SK-N-DZ (cell line): ENCODE measurements at regions not wholly inside any gene's neighbourhood (a gene's known extent, or its start where the extent isn't known, plus 50 kb on each side); places are given as distances from the start of the nearest gene placed in this dataset.

Experiments
- DNase-seq: peaks from one replicate; pipeline ENCODE4 v3.0.0-alpha.2; 2015; ENCODE audit warnings: low spot score

- DNase-seq = no peak
Observed at GRCh38 chr3:78143000-78143399, 1103.1 kb downstream of the ROBO2 start.

DNA sequence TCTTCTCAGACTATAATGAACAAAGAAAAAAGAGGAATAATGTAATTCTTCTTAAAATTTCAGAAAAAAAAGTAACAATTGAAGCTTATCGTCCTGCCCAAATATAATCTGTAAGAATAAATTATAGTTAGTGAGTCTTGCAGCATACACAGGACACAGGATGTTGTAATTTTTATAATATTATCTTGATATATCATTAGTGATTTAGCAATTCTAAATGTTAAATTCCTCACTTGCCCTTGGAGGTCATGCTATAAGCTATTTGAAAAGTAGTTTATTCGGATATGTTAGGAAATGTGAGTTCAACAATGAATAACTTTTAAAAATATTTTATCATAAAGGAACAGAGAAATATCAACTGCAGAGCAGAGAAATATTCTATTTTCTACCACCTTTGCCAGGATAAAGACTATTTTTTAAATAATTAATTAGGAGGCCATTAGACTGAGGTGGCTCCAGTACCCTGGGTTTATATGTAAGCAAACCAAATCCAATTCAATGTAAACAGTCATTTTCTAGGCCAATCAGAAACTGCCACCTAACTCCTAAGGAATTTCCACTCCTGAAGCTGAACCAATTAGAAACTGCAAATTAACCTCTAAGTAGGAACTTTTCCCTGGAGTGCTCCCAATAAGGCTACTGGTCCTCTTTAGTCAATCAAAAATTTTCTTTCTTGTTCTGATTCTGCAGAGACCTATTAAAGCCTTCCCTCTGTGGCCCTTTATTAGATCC is 1109.3 kb downstream of the ROBO2 start:
- DNase-seq = no peak

DNA sequence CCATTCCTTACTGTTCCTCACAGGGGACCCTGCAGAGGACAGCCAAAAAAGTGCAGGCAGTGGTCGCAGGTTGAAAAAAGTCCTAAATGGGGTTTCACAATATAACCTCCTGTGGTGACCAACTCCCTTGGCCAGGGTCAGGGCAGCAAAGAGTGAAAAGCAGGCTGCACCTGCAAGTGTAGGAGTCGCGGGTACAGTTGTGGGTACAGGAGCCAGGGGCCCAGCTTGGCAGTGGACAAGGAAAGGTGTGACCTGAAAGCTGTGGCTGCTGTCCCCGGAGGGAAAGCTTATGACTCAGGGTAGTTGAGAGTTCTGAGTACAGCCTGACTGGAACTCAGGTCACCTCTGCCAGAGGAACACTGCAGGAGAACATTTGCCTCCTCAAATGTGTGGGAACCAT is 1114.1 kb downstream of the ROBO2 start:
- DNase-seq = no peak

- DNase-seq = no peak
Observed at GRCh38 chr3:78154521-78155186, 1114.8 kb downstream of the ROBO2 start.

- DNase-seq = no peak
Observed at GRCh38 chr3:78161736-78162135, 1121.8 kb downstream of the ROBO2 start.

DNA sequence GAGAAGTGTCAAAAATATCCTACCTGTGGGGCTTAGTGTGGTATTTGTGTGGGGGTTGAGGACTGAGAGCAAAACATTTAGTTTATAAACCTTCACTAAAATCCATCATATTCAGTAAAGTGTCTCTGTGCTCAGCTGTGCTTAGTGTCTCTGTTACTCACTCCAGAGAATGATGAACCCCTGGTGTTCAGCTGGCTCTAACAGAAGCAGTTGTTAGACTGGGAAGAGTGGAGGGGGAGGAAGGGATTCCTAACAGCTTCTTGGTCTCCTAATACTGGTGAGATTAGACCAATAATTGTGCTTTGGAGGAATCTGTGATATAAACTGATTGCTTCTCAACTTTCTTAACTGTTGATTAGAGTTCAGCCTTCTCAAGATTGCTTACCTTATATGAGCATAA is 1123.5 kb downstream of the ROBO2 start:
- no peak for DNase-seq

DNA sequence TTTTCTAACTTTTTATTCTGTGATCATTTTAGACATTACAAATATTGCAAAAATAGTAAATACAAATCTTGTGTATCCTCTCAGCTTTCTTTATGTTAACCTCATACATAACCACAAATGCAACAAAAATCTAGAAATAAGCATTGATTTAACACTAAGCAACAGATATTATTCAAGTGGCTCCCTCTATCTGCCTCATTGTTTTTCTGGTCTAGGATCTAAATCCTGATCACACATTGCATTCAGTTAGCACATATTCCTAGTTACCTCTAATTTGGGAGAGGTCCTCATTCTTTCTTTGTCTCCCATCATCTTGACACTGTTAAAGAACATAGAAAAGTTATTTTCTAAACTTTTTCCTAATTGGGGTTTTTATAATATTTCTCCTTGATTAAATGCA is 1126.0 kb downstream of the ROBO2 start:
- no peak for DNase-seq

GRCh38 chr3:78174821-78175220 is 1134.9 kb downstream of the ROBO2 start:
- DNase-seq = no peak

DNA sequence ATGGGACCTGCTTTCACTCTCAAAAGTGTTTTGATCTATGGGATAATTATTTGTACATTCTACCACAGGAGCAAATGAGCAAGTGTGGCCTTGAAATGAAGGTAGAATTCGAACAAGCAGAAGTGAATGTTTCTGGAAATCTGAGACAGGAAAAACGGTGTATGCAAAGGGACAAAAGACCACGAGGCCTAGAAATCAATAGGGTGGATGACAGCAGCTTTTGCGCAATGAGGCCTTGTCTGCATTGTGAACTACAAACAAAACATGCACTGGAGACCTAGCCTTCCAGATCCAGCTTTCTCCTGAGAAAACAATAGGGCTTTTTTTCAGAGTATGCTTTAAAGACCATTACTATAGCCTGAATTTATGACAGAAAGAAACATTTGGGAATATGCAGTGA is 1137.0 kb downstream of the ROBO2 start:
- no peak for DNase-seq

DNA sequence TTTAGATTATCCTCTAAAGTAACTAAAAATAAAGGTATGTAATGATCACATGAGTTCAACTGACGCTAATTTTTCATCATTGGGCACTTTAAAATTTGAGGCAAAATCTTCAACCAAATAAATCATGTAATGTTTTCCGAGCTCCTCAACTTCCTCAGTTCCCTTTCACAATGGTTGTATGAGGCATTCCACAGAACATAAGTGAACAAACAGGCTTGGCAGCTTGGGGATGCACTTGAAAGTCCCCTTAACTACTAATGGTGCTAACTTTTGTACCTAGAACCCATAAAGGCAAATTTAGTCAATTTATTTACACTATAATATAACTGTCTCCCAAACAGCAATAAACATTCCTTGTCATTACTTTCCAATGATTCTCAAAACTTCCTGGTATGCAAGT is 1137.9 kb downstream of the ROBO2 start:
- no peak for DNase-seq

GRCh38 chr3:78178209-78178608 is 1138.3 kb downstream of the ROBO2 start:
- DNase-seq = no peak

GRCh38 chr3:78178740-78179363 is 1139.0 kb downstream of the ROBO2 start:
- no peak for DNase-seq

GRCh38 chr3:78183906-78184599 is 1144.2 kb downstream of the ROBO2 start:
- no peak for DNase-seq

- peak; percentile 3 for DNase-seq
Observed at GRCh38 chr3:78186404-78186803, 1146.5 kb downstream of the ROBO2 start.

DNA sequence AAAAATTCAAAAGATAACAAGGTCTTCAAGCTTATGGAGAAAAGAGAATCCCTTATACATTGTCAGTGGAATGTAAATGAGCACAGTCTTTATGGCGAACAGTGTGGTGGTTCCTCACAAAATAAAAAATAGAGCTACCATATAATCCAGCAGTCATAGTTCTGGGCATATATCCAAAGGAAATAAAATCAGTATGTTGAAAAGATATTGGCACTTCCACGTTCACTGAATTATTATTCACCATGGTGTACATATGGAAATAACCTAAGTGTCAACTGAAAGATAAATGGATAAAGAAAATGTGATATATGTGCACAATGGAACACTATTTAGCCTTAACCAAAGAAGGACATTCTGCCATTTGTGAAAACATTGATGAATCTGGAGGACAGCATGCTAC is 1161.2 kb downstream of the ROBO2 start:
- DNase-seq = no peak

- DNase-seq = peak; percentile 32
Observed at GRCh38 chr3:78204977-78205376, 1165.1 kb downstream of the ROBO2 start.

- DNase-seq = no peak
Observed at GRCh38 chr3:78221300-78221699, 1181.4 kb downstream of the ROBO2 start.

GRCh38 chr3:78221796-78222195 is 1181.9 kb downstream of the ROBO2 start:
- DNase-seq = no peak

GRCh38 chr3:78235841-78236240 is 1195.9 kb downstream of the ROBO2 start:
- no peak for DNase-seq

DNA sequence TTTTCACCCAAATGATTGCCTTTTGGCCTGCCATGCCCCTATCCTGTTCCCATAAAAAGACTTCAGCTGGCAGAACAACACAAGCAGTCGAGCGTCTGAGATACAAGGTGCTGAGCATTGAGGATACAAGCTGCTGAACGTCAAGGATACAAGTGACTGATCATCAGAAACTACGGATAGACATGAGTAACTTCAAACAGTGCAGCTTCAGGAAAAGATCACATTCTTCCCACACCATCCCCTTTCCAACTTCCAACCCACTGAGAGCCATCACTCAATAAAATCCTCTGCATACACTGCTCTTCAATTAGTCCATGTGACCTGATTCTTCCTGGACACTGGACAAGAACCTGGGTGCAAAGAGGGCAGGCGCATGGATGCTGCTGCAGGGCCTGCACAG is 1198.9 kb downstream of the ROBO2 start:
- DNase-seq = no peak

DNA sequence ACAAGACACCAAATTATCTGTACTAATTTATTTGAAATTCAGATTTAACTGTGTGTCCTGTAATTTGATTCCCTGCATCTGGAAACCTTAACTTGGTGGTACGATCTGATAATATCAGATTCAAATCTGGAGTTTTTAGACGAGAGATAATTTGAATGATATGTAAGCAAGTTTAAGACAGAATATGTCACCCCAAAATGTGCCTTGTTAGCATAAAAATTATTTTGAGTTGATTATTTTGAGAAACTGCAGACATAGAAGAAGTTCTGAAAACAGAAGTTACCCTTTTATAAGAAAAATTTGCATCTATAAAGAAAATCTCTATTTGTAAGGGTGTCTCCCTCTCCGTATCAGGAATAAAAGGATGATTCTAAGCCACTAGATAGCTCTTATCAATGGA is 1202.8 kb downstream of the ROBO2 start:
- no peak for DNase-seq

DNA sequence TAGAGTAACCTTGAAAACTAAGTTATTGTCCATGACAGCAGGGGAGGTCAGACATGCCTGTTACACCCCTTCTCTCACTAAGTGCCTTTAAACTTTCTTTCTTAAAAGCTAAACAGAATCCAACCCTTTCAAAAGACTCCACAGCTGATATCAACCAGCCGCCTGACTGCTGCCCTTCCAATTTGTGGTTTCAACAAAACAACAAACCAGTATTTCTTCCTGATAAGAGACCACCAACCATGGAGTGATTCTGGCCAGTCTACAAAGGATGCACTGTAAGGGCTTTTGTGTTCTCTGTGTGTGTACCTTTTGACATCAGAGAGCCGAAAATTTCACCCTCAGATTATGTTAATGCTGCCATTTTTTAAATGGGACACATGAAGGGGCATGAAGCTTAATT is 1204.2 kb downstream of the ROBO2 start:
- DNase-seq = no peak
